HG03103 (cell line): ENCODE measurements at regions not wholly inside any gene's neighbourhood (a gene's known extent, or its start where the extent isn't known, plus 50 kb on each side); places are given as distances from the start of the nearest gene placed in this dataset.
"Not testable (repeated sequence)": the region's sequence is repeated elsewhere in the genome, so short reads cannot be mapped to it uniquely, and the experiment has no call there.

ENCODE experiments used
- ATAC-seq: cut with Tn5 transposase; IDR thresholded peaks from one replicate; pipeline ENCODE4 v1.9.1; 2021; ENCODE audit warnings: low read depth; ENCODE audit not compliant: unreplicated experiment

DNA sequence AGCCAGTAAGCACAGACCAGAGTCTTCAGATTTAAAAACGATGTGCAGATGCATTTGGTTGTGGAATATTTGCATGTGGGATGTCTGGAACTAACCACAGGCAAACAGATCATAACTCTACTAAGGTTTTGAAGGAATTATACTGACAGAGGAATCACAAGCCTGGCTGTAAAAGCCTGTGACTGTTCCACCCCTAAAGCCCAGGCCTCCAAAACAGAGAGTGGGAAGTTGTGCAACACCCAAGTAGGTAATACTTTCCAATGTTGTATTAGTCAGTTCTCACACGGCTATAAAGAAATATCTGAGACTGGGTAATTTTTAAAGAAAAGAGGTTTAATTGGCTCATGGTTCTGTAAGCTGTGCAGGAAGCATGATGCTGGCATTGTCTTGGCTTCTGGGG, 68.1 kb upstream of the DCD start:
- no peak for ATAC-seq

DNA sequence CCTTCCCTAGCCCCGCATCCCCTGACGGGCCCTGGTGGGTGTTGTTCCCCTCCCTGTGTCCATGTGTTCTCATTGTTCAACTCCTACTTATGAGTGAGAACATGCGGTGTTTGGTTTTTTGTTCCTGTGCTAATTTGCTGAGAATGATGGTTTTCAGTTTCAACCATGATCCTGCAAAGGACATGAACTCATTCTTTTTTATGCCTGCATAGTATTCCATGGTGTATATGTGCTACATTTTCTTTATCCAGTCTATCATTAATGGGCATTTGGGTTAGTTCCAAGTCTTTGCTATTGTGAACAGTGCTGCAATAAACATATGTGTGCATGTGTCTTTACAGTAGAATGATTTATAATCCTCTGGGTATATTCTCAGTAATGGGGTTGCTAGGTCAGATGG, 65.7 kb upstream of the DCD start:
- ATAC-seq: not testable (repeated sequence)

DNA sequence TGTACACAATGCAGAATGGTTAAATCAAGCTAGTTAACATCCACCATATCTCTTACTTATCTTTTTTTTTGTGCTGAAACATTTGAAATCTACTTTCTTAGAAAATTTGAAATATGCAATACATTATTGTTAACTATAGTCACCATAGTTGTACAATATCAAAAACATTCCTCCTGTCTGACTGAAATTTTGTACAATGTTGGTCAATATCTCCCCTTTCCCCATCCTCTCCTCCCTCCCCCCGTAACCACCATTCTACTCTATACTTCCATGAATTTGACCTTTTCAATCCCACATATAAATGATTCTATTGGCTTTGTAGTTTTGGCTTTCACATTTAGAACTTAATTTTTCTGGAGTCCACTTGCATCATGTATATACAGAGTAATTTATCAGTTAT, 63.5 kb upstream of the DCD start:
- ATAC-seq: no peak

DNA sequence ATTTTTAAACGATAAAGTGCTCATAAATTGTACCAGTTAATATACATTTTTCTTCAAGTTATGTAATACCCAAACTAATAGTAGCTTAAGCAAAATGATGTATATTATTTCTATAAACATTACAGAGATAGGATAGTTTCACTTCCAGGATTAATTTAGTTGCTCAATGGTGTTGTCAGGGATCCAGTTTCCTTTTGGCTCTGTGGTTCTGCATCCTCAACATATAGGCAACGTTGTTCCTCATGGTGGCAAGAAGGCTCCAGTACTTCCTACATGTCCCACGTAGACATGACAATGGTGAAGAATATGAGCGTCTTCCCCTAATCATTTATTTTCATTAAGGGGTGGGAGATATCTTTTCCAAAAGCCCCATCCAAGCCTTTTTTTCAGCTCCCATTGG, 60.7 kb upstream of the DCD start:
- no peak for ATAC-seq

DNA sequence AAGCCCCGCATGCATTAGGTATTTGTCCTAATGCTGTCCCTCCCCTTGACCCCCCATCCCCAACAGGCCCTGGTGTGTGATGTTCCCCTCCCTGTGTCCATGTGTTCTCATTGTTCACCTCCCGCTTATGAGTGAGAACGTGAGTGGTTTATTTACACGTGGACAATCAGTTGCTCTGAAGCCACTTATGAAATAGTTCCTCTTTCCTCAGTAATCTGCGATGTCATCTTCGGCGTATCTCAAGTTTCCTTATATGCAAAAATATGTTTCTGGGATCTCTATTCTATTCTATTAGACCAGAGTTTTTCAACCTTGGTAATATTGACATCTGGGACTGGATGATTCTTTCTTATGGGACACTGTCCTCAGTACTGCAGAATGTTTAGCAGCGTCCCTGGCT, 56.0 kb upstream of the DCD start:
- ATAC-seq: no peak

DNA sequence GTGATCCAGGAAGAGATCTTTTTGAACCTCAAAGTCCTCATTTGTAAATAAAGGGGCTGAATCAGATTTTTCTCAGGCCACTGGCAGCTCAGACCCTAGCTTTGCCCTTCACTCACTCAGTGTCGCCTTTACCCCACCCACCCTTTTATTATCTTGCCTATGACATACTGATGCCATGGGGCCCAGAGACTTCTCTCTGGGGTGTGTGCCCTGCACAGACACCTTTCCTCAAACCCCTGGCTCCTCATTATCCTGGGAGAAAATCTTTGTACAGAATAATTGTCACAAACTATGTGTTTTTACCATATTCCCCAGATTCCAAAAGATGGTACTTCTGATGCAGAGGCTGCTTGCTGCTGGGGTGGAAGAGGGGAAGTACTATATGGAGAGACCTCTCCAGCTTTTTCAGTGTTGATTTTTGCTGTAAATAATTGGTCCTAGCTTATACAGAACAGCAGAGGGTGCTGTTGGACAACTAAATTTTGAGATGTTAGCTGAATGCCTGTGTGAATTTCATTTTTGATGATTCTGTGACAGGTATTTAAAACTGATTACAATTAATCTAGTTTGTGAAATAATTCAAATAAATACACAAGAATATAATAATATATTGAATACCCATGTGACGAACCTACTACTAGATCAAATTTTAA, 53.9 kb upstream of the DCD start:
- no peak for ATAC-seq

DNA sequence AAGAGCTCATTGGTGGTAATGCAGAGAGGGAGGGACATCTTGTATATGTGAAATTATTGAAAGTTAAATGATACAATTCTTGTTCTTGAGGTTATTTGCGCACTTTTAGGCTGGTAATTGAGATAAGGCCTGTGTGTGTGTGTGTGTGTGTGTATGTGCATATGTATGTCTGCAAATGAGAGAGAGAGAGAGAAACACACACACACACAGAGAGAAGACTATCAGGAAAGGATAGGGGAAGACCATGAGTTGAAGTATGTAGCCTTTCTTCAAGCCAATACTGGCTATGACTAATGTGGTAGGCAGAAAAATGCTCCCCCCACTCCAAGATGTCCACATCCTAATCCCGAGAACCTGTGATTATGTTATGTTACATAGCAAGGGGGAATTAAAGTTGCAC, 52.7 kb upstream of the DCD start:
- ATAC-seq: no peak

DNA sequence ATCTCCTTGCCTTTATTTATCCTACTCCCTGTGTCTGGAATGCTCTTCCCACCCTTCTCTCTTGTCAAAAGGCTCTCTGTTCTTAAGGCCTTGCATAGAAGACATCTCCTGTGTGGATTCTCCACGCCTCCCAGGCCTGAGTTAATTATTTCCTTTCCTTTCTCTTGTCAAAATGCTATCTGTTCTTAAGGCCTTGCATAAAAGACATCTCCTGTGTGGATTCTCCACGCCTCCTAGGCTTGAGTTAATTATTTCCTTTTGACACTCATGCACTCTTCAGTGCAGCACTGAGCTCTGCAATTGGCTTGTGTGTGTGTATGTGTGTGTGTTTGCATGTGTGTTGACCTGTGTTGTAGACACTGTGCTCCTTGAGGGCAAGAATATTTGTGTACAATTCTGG, 52.1 kb upstream of the DCD start:
- no peak for ATAC-seq
